ENCODE measurements at regions not wholly inside any gene's neighbourhood (a gene's known extent, or its start where the extent isn't known, plus 50 kb on each side); places are given as distances from the start of the nearest gene placed in this dataset.
"Not testable (repeated sequence)": the region's sequence is repeated elsewhere in the genome, so short reads cannot be mapped to it uniquely, and the experiment has no call there.

- TF ChIP-seq POLR2A, CTCF (IDR thresholded peaks at IDR 0.05): not testable (repeated sequence)
These were observed 334.8 kb downstream of the RPIA start for GRCh38 chr2:89026296-89026695.
